Fibroblast of pulmonary artery (primary cell): ENCODE measurements at regions not wholly inside any gene's neighbourhood (a gene's known extent, or its start where the extent isn't known, plus 50 kb on each side); places are given as distances from the start of the nearest gene placed in this dataset.

Experiments
- DNase-seq: peaks from one replicate; pipeline ENCODE4 v3.0.0-alpha.2; 2010; ENCODE audit warnings: low read depth
- H3K4me3 ChIP-seq: replicated peaks from 2 replicates; pipeline ENCODE4 v1.5.1; 2011; ENCODE audit warnings: low read depth, mild to moderate bottlenecking, control low read depth, low read length, moderate library complexity
- TF ChIP-seq, protein P1 (sequence below): IDR thresholded peaks from 2 replicates; pipeline ENCODE4 v1.5.1; 2011; ENCODE audit warnings: mild to moderate bottlenecking, control low read depth, low read length, inconsistent platforms; ENCODE audit errors: missing control alignments

DNA sequence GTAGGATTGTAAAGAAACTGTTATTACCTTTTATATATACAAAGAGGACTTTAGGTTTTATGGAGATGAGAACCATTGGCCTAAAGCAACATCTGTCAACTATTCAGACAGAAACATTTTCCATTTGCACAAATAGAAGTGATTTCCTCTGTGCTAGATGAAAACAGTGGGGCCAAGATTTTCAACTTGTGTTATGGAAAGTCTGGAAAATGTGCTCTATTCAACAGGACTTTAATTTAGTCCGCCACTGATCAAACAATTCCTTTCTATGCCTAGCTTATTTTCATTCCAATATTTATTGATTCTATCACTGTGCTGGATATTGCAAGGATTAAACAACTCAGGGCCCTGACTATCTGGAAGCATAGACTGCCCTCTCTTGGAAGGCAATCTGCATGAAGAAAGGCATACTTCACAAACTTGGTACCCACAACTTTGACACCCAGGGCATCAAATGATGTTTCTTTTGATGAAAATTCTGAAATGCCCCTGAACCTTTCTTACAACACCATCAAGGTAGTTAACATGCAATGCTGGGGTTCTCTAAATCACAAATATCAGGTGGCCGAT lies 126.6 kb upstream of the HMHB1 start:
- DNase-seq, result peak; percentile 54
- no peak overlapping the region for H3K4me3 ChIP-seq
- TF ChIP-seq, protein P1, sequence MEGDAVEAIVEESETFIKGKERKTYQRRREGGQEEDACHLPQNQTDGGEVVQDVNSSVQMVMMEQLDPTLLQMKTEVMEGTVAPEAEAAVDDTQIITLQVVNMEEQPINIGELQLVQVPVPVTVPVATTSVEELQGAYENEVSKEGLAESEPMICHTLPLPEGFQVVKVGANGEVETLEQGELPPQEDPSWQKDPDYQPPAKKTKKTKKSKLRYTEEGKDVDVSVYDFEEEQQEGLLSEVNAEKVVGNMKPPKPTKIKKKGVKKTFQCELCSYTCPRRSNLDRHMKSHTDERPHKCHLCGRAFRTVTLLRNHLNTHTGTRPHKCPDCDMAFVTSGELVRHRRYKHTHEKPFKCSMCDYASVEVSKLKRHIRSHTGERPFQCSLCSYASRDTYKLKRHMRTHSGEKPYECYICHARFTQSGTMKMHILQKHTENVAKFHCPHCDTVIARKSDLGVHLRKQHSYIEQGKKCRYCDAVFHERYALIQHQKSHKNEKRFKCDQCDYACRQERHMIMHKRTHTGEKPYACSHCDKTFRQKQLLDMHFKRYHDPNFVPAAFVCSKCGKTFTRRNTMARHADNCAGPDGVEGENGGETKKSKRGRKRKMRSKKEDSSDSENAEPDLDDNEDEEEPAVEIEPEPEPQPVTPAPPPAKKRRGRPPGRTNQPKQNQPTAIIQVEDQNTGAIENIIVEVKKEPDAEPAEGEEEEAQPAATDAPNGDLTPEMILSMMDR, result peak; percentile 51

GRCh38 chr5:143683459-143683858 lies 128.5 kb upstream of the HMHB1 start:
- TF ChIP-seq, protein P1, result no peak
- H3K4me3 ChIP-seq, result no peak overlapping the region
- no peak for DNase-seq

DNA sequence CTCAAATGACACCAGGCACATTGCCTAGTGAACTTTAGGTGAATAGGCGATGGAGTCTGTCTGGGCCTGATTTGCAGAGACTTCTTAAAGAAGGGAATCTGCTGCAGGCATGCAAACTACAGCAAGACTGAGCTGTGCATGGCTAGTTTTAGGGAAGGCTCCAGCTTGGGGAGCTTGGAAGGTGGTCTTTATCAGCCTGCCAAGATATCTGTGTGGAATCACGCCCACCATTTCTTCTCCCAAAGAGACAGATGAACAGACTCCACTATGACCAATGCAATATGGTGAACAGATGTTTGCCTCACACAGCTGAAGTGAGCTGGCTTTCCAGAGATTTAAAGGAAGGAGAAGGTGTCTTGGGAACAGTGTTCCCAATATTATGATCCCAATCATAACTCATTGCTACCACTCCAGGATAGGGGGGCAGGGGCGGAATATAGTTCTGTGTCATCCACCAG lies 129.0 kb upstream of the HMHB1 start:
- DNase-seq, result no peak
- TF ChIP-seq, protein P1, result no peak
- no peak overlapping the region for H3K4me3 ChIP-seq

DNA sequence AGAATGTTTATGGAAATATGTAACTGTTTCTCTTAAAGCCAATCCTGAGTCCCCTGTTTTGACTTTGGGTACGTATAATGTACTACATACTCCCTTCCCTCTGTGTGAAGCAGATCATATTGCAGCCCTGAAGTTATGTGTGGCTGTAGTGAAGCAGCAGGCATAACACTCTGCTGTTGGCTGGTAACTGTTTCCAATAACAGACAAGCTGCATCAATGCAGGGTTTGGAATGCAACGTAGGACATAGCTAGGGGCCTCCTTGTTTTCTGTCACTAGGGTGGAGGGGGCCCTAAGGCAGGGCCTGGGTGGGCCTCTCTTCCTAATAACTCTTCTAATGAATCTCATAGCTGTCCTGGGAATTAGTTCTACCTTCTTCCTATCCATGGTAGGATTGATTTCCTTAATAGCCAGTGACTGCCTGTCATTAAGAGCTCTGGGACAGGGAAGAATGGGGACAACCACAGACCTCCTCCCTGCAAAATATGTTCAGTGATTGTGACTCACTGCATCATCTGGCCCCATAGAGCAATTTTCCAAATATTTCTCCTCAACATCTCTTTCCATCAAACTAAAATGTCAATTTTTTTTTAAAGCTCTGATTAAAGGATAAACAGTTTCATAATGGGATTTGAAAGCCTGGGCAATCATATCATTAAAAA lies 129.6 kb upstream of the HMHB1 start:
- no peak overlapping the region for H3K4me3 ChIP-seq
- DNase-seq, result peak; percentile 32

DNA sequence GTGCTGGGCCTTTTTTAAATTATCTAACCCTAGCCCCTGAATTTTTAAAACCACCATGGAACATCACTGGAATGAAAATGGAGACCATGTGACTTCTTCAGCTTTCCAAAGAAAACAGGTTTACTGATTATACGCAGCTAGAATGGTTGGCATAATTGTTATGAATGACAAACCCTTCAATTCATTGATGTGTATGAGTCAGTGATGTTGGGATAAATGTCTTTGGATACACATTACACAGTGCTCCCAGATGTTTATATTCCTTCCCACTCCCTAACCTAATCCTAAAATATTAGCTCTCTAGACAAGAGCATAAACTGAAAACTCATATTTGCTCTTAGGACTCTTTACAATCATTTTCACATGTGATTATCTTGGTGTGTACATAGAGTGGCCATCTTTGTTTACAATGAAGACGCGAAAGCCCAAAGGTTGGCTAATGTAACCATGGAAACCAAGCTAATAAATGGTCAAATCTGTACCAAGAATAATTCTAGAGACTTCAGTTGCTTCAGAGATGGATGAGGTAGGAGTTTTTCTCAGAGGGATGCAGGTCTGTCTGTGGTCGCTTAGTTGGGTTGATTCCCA lies 131.2 kb upstream of the HMHB1 start:
- DNase-seq, result no peak
- TF ChIP-seq, protein P1, result no peak
- H3K4me3 ChIP-seq, result no peak overlapping the region

More for the DNA sequence above, 129.6 kb upstream of the HMHB1 start:
- TF ChIP-seq, protein P1, result no peak

DNA sequence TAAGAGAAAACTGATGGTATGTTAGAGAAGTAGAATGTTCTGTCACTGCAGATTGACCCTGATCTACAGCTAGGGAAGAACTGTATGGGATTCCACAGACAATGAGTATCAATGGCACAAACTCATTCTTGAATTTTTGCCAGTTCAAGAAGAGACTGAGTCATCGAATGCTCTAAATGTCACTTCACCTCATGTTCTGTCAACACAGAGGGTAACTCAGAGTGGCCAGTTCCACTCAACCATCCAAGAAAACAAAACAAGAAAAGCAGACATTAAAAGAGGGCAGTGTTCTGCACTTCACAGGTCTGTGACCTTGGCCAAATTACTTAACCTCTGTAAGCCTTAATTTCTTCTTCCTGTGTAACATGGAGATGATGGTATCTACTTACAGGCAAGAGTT lies 132.2 kb upstream of the HMHB1 start:
- TF ChIP-seq, protein P1, result no peak

More for the DNA sequence above, 132.2 kb upstream of the HMHB1 start:
- peak; percentile 6 for DNase-seq
- no peak overlapping the region for H3K4me3 ChIP-seq
